Islet of Langerhans (tissue), 1 donor: ENCODE measurements at regions not wholly inside any gene's neighbourhood (a gene's known extent, or its start where the extent isn't known, plus 50 kb on each side); places are given as distances from the start of the nearest gene placed in this dataset.

Source experiments
- FAIRE-seq: peaks from one replicate; lab custom pipeline; 2011; peaks lifted over from hg19 to GRCh38; lab: Jason Lieb, UNC

GRCh38 chr7:46197785-46198540 lies 276.9 kb upstream of the IGFBP3 start:
- no peak for FAIRE-seq

- FAIRE-seq: no peak
Measured at GRCh38 chr7:46195934-46196333, 274.9 kb upstream of the IGFBP3 start.

GRCh38 chr7:46192271-46192670 lies 271.2 kb upstream of the IGFBP3 start:
- FAIRE-seq: no peak

GRCh38 chr7:46191776-46192175 lies 270.7 kb upstream of the IGFBP3 start:
- no peak for FAIRE-seq

GRCh38 chr7:46191296-46191695 lies 270.2 kb upstream of the IGFBP3 start:
- no peak for FAIRE-seq

GRCh38 chr7:46189255-46189790 lies 268.3 kb upstream of the IGFBP3 start:
- FAIRE-seq: no peak

GRCh38 chr7:46186131-46186530 lies 265.1 kb upstream of the IGFBP3 start:
- no peak for FAIRE-seq

GRCh38 chr7:46179061-46179610 lies 258.1 kb upstream of the IGFBP3 start:
- FAIRE-seq: no peak

GRCh38 chr7:46178661-46179060 lies 257.6 kb upstream of the IGFBP3 start:
- no peak for FAIRE-seq

GRCh38 chr7:46177821-46178220 lies 256.7 kb upstream of the IGFBP3 start:
- FAIRE-seq: no peak

- FAIRE-seq: no peak
Measured at GRCh38 chr7:46175221-46175620, 254.1 kb upstream of the IGFBP3 start.

- FAIRE-seq: no peak
Measured at GRCh38 chr7:46174196-46174580, 253.1 kb upstream of the IGFBP3 start.

- no peak for FAIRE-seq
Measured at GRCh38 chr7:46173476-46174195, 252.6 kb upstream of the IGFBP3 start.

GRCh38 chr7:46170792-46171191 lies 249.7 kb upstream of the IGFBP3 start:
- FAIRE-seq: no peak

- no peak for FAIRE-seq
Measured at GRCh38 chr7:46170021-46170420, 248.9 kb upstream of the IGFBP3 start.

GRCh38 chr7:46169384-46169755 lies 248.3 kb upstream of the IGFBP3 start:
- no peak for FAIRE-seq

GRCh38 chr7:46168671-46169383 lies 247.8 kb upstream of the IGFBP3 start:
- no peak for FAIRE-seq

- FAIRE-seq: no peak
Measured at GRCh38 chr7:46168231-46168630, 247.2 kb upstream of the IGFBP3 start.

- FAIRE-seq: no peak
Measured at GRCh38 chr7:46165276-46165675, 244.2 kb upstream of the IGFBP3 start.

GRCh38 chr7:46164629-46165028 lies 243.6 kb upstream of the IGFBP3 start:
- FAIRE-seq: no peak

GRCh38 chr7:46163246-46163645 lies 242.2 kb upstream of the IGFBP3 start:
- FAIRE-seq: no peak

- FAIRE-seq: no peak
Measured at GRCh38 chr7:46162609-46163008, 241.5 kb upstream of the IGFBP3 start.

GRCh38 chr7:46160861-46161260 lies 239.8 kb upstream of the IGFBP3 start:
- FAIRE-seq: no peak
